ENCODE measurements at regions not wholly inside any gene's neighbourhood (a gene's known extent, or its start where the extent isn't known, plus 50 kb on each side); places are given as distances from the start of the nearest gene placed in this dataset.

DNA sequence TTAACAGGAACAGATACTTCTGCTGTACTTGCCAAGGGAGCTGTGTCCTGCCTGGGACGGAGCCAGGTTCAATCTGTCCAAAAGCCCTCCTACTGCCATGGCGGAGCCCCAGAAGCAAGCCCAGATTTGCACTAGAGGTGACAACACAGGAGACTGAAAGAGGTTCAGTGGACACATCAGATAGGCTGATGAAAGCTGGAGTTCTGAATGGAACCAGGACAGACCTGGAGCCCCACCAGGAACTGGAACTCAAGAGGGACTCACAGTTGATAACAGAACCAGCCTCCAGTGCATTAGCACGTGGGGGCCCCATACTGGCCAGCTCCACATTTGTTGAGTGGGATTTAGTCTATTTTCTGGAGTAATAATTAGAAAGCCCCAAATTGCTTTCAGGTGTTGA is 315.5 kb downstream of the ARRDC4 start:
- H3K9ac ChIP-seq (ENCODE audit: insufficient read depth, low read length): no peak overlapping the region
- H3K36me3 ChIP-seq (ENCODE audit: control insufficient read depth, insufficient read depth, low read length): no peaks in the 10 kb centered on the region
- no peaks in the 10 kb centered on the region for H3K79me2 ChIP-seq (ENCODE audit: control insufficient read depth, insufficient read depth, low read length)
- H3K4me2 ChIP-seq (ENCODE audit: extremely low read depth, insufficient read depth, low read length): no peak overlapping the region
- H4K20me1 ChIP-seq (ENCODE audit: control insufficient read depth, extremely low read depth, insufficient read depth, low read length): no peaks in the 10 kb centered on the region
- H3K27ac ChIP-seq (ENCODE audit: insufficient read depth, low read length): no peak overlapping the region
- no peaks in the 10 kb centered on the region for H3K27me3 ChIP-seq (ENCODE audit: control insufficient read depth, insufficient read depth, low read length)
- no peak for DNase-seq (ENCODE audit: low read depth in 2 of 2)
- no peaks in the 10 kb centered on the region for H3K4me1 ChIP-seq (ENCODE audit: control insufficient read depth, extremely low read depth, insufficient read depth, low read length)
- no peak overlapping the region for H2AFZ ChIP-seq (ENCODE audit: low read length)
- TF ChIP-seq, protein P1, sequence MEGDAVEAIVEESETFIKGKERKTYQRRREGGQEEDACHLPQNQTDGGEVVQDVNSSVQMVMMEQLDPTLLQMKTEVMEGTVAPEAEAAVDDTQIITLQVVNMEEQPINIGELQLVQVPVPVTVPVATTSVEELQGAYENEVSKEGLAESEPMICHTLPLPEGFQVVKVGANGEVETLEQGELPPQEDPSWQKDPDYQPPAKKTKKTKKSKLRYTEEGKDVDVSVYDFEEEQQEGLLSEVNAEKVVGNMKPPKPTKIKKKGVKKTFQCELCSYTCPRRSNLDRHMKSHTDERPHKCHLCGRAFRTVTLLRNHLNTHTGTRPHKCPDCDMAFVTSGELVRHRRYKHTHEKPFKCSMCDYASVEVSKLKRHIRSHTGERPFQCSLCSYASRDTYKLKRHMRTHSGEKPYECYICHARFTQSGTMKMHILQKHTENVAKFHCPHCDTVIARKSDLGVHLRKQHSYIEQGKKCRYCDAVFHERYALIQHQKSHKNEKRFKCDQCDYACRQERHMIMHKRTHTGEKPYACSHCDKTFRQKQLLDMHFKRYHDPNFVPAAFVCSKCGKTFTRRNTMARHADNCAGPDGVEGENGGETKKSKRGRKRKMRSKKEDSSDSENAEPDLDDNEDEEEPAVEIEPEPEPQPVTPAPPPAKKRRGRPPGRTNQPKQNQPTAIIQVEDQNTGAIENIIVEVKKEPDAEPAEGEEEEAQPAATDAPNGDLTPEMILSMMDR (conservative IDR thresholded peaks at IDR 0.05 in 1 of 2, IDR thresholded peaks at IDR 0.05 in 1 of 2; ENCODE audit: low read depth in 1 of 2, low read length in 2 of 2): no peak
- no peak for TF ChIP-seq EZH2 (IDR thresholded peaks at IDR 0.05; ENCODE audit: low read length, missing control alignments)
- H3K9me3 ChIP-seq (ENCODE audit: control insufficient read depth, insufficient read depth, low read depth, low read length): no peaks in the 10 kb centered on the region
- H3K4me3 ChIP-seq (replicated peaks in 1 of 4; ENCODE audit: control extremely low read depth in 1 of 4, insufficient read depth in 1 of 4, low read depth in 3 of 4, low read length in 4 of 4): no peak overlapping the region

DNA sequence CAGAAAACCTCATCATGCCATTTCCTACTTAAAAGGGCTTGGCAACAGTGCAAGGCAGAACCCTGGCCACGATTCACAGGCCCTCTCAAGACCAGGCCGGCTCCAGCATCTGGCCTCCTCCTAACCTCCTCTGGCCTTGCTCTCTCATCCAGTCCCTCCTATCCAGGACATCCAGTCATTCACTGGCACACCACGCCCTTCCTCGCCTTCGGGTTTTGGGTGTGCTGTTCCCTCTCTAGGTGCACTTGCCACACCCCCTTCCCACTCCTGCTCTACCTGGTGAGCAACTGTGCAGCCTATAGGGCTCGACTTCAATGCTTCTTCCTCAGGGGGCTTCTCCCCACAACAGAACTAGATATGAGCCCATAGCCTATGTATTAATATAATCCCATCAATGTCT is 317.1 kb downstream of the ARRDC4 start:
- TF ChIP-seq, protein P1 (conservative IDR thresholded peaks at IDR 0.05 in 1 of 2, IDR thresholded peaks at IDR 0.05 in 1 of 2; ENCODE audit: low read depth in 1 of 2, low read length in 2 of 2): no peak
- TF ChIP-seq EZH2 (IDR thresholded peaks at IDR 0.05; ENCODE audit: low read length, missing control alignments): no peak
- H3K27ac ChIP-seq (ENCODE audit: insufficient read depth, low read length): no peak overlapping the region
- H3K79me2 ChIP-seq (ENCODE audit: control insufficient read depth, insufficient read depth, low read length): no peaks in the 10 kb centered on the region
- no peaks in the 10 kb centered on the region for H3K27me3 ChIP-seq (ENCODE audit: control insufficient read depth, insufficient read depth, low read length)
- no peak overlapping the region for H3K4me3 ChIP-seq (replicated peaks in 1 of 4; ENCODE audit: control extremely low read depth in 1 of 4, insufficient read depth in 1 of 4, low read depth in 3 of 4, low read length in 4 of 4)
- DNase-seq (ENCODE audit: low read depth in 2 of 2): no peak
- H3K4me2 ChIP-seq (ENCODE audit: extremely low read depth, insufficient read depth, low read length): no peak overlapping the region
- no peaks in the 10 kb centered on the region for H3K36me3 ChIP-seq (ENCODE audit: control insufficient read depth, insufficient read depth, low read length)
- no peak overlapping the region for H2AFZ ChIP-seq (ENCODE audit: low read length)
- no peaks in the 10 kb centered on the region for H4K20me1 ChIP-seq (ENCODE audit: control insufficient read depth, extremely low read depth, insufficient read depth, low read length)
- no peak overlapping the region for H3K9ac ChIP-seq (ENCODE audit: insufficient read depth, low read length)
- no peaks in the 10 kb centered on the region for H3K4me1 ChIP-seq (ENCODE audit: control insufficient read depth, extremely low read depth, insufficient read depth, low read length)
- no peaks in the 10 kb centered on the region for H3K9me3 ChIP-seq (ENCODE audit: control insufficient read depth, insufficient read depth, low read depth, low read length)

DNA sequence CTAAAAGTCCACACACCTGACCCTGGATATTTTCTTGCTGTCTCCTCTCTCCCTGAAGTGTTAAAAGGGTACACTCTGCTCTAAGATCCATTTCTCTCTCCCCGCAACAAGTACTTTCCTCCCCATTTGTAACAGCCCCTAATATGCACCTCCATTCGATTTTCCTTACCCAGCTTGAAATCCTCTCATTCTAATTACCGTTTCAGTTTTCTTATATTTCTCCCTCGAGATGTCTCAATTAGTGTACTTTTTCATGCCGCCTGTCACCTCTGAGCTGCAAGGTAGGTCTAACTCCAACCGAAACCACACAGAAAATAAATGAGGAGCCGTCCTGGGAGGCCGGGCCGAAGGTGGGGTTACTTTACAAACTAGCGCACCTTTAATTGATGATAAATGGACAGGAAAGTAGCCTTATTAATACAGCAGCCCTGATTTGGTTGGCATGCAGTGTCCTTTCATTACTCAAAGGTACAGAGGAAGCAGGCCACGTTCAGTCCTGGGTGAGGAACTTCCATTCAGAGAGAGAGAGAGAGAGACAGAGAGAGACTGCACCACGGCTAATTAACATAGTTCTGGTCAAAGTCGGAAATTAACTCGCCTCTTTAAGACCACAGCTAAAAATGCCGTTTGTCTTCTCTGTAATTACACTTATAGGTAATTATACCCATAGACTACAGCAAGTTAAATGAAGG is 319.9 kb downstream of the ARRDC4 start:
- no peaks in the 10 kb centered on the region for H3K27me3 ChIP-seq (ENCODE audit: control insufficient read depth, insufficient read depth, low read length)
- no peak overlapping the region for H3K27ac ChIP-seq (ENCODE audit: insufficient read depth, low read length)
- no peak overlapping the region for H3K4me2 ChIP-seq (ENCODE audit: extremely low read depth, insufficient read depth, low read length)
- H3K4me3 ChIP-seq (replicated peaks in 1 of 4; ENCODE audit: control extremely low read depth in 1 of 4, insufficient read depth in 1 of 4, low read depth in 3 of 4, low read length in 4 of 4): no peak overlapping the region
- H4K20me1 ChIP-seq (ENCODE audit: control insufficient read depth, extremely low read depth, insufficient read depth, low read length): no peaks in the 10 kb centered on the region
- no peak for DNase-seq (ENCODE audit: low read depth in 2 of 2)
- H3K79me2 ChIP-seq (ENCODE audit: control insufficient read depth, insufficient read depth, low read length): no peaks in the 10 kb centered on the region
- no peak overlapping the region for H2AFZ ChIP-seq (ENCODE audit: low read length)
- H3K4me1 ChIP-seq (ENCODE audit: control insufficient read depth, extremely low read depth, insufficient read depth, low read length): no peaks in the 10 kb centered on the region
- no peak for TF ChIP-seq EZH2 (IDR thresholded peaks at IDR 0.05; ENCODE audit: low read length, missing control alignments)
- TF ChIP-seq, protein P1 (conservative IDR thresholded peaks at IDR 0.05 in 1 of 2, IDR thresholded peaks at IDR 0.05 in 1 of 2; ENCODE audit: low read depth in 1 of 2, low read length in 2 of 2): no peak
- no peak overlapping the region for H3K9ac ChIP-seq (ENCODE audit: insufficient read depth, low read length)
- H3K36me3 ChIP-seq (ENCODE audit: control insufficient read depth, insufficient read depth, low read length): no peaks in the 10 kb centered on the region
- H3K9me3 ChIP-seq (ENCODE audit: control insufficient read depth, insufficient read depth, low read depth, low read length): no peaks in the 10 kb centered on the region
